ENCODE measurements at regions not wholly inside any gene's neighbourhood (a gene's known extent, or its start where the extent isn't known, plus 50 kb on each side); places are given as distances from the start of the nearest gene placed in this dataset.

GRCh38 chr18:40707797-40708196, 1247.2 kb upstream of the PIK3C3 start:
- DNase-seq, result no peak

- no peak for DNase-seq
Measured at GRCh38 chr18:40698129-40698528, 1256.9 kb upstream of the PIK3C3 start.

GRCh38 chr18:40695526-40695925, 1259.5 kb upstream of the PIK3C3 start:
- DNase-seq, result no peak

GRCh38 chr18:40692871-40693270, 1262.2 kb upstream of the PIK3C3 start:
- DNase-seq, result no peak

- DNase-seq, result no peak
Measured at GRCh38 chr18:40690062-40690461, 1265.0 kb upstream of the PIK3C3 start.

- DNase-seq, result no peak
Measured at GRCh38 chr18:40687399-40687798, 1267.6 kb upstream of the PIK3C3 start.

- DNase-seq, result no peak
Measured at GRCh38 chr18:40686836-40687235, 1268.2 kb upstream of the PIK3C3 start.

GRCh38 chr18:40685219-40685618, 1269.8 kb upstream of the PIK3C3 start:
- no peak for DNase-seq

- DNase-seq, result no peak
Measured at GRCh38 chr18:40678318-40678717, 1276.7 kb upstream of the PIK3C3 start.

GRCh38 chr18:40676668-40677067, 1278.4 kb upstream of the PIK3C3 start:
- DNase-seq, result no peak

GRCh38 chr18:40673150-40673549, 1281.9 kb upstream of the PIK3C3 start:
- DNase-seq, result no peak

- DNase-seq, result no peak
Measured at GRCh38 chr18:40672590-40672989, 1282.4 kb upstream of the PIK3C3 start.

- DNase-seq, result no peak
Measured at GRCh38 chr18:40670668-40671375, 1284.2 kb upstream of the PIK3C3 start.

GRCh38 chr18:40662898-40663437, 1292.1 kb upstream of the PIK3C3 start:
- no peak for DNase-seq

- DNase-seq, result no peak
Measured at GRCh38 chr18:40653682-40654081, 1301.4 kb upstream of the PIK3C3 start.

- DNase-seq, result no peak
Measured at GRCh38 chr18:40652321-40652720, 1302.7 kb upstream of the PIK3C3 start.

- DNase-seq, result no peak
Measured at GRCh38 chr18:40651163-40651562, 1303.9 kb upstream of the PIK3C3 start.

- DNase-seq, result no peak
Measured at GRCh38 chr18:40642692-40643229, 1312.3 kb upstream of the PIK3C3 start.

- DNase-seq, result no peak
Measured at GRCh38 chr18:40631319-40631718, 1323.7 kb upstream of the PIK3C3 start.

GRCh38 chr18:40630496-40630895, 1324.5 kb upstream of the PIK3C3 start:
- no peak for DNase-seq

- no peak for DNase-seq
Measured at GRCh38 chr18:40624959-40625358, 1330.1 kb upstream of the PIK3C3 start.

GRCh38 chr18:40613721-40614120, 1341.3 kb upstream of the PIK3C3 start:
- no peak for DNase-seq

GRCh38 chr18:40612356-40612755, 1342.7 kb upstream of the PIK3C3 start:
- no peak for DNase-seq

- DNase-seq, result no peak
Measured at GRCh38 chr18:40608226-40608625, 1346.8 kb upstream of the PIK3C3 start.
